Esophagus squamous epithelium (tissue), 4 donors: ENCODE measurements at regions not wholly inside any gene's neighbourhood (a gene's known extent, or its start where the extent isn't known, plus 50 kb on each side); places are given as distances from the start of the nearest gene placed in this dataset.

Experiments
- POLR2A ChIP-seq, 4 donors: fragments of 450-650 bp; IDR thresholded peaks; one replicate each; pipeline ENCODE4 v1.6.1; 2017; ENCODE audit warnings: antibody characterized with exemption in 4 of 4, mild to moderate bottlenecking in 4 of 4, moderate library complexity in 3 of 4
- TF ChIP-seq, protein P1 (sequence below), 6 experiments: fragments of 450-650 bp in 4 of 6; fragments of 200-600 bp in 2 of 6; sonication (generic) in 2 of 6; IDR thresholded peaks; one replicate each; pipeline ENCODE4 v1.5.1; 2016 to 2019; ENCODE audit warnings: antibody characterized with exemption in 6 of 6, mild to moderate bottlenecking in 4 of 6, moderate library complexity in 4 of 6

DNA sequence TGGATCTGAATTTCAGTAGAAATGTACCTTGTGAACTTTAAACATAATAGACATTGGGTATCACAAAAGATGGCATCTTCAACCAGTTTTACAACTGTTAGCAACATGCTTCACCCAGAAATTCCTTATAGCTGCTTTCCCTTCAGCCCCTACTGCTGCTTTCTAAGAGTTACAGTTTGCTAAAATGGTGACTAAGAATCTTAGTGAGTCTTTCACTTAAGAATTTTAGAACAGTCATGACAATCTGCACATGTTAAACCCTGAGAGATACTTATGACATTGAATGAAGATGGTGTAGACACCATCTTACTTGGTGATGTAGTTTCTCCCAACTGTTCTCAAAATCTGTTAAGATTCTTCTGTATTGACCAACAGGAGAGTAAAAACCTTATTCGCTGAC is 129.7 kb upstream of the UBE2E1 start:
- TF ChIP-seq, protein P1, sequence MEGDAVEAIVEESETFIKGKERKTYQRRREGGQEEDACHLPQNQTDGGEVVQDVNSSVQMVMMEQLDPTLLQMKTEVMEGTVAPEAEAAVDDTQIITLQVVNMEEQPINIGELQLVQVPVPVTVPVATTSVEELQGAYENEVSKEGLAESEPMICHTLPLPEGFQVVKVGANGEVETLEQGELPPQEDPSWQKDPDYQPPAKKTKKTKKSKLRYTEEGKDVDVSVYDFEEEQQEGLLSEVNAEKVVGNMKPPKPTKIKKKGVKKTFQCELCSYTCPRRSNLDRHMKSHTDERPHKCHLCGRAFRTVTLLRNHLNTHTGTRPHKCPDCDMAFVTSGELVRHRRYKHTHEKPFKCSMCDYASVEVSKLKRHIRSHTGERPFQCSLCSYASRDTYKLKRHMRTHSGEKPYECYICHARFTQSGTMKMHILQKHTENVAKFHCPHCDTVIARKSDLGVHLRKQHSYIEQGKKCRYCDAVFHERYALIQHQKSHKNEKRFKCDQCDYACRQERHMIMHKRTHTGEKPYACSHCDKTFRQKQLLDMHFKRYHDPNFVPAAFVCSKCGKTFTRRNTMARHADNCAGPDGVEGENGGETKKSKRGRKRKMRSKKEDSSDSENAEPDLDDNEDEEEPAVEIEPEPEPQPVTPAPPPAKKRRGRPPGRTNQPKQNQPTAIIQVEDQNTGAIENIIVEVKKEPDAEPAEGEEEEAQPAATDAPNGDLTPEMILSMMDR (IDR thresholded peaks at IDR 0.05): no peak
- TF ChIP-seq POLR2A (IDR thresholded peaks at IDR 0.05): no peak
